Daoy (cell line): ENCODE measurements at regions not wholly inside any gene's neighbourhood (a gene's known extent, or its start where the extent isn't known, plus 50 kb on each side); places are given as distances from the start of the nearest gene placed in this dataset.
A peak's percentile ranks its signal among the peaks of the same experiment; 100 is the strongest.
"Not testable (repeated sequence)": the region's sequence is repeated elsewhere in the genome, so short reads cannot be mapped to it uniquely, and the experiment has no call there.

Experiments used
- DNase-seq: peaks from one replicate; pipeline ENCODE4 v3.0.0-alpha.2; 2015; ENCODE audit warnings: low read depth

GRCh38 chr7:12985752-12986151 is 298.3 kb downstream of the ARL4A start:
- DNase-seq, result no peak

GRCh38 chr7:12987238-12987637 is 299.8 kb downstream of the ARL4A start:
- no peak for DNase-seq

GRCh38 chr7:12990440-12990839 is 303.0 kb downstream of the ARL4A start:
- DNase-seq, result no peak

GRCh38 chr7:12993025-12993424 is 305.6 kb downstream of the ARL4A start:
- DNase-seq, result no peak

- no peak for DNase-seq
Measured at GRCh38 chr7:12995912-12996469, 308.6 kb downstream of the ARL4A start.

GRCh38 chr7:13007331-13007730 is 319.9 kb downstream of the ARL4A start:
- DNase-seq, result no peak

- DNase-seq, result no peak
Measured at GRCh38 chr7:13009517-13009916, 322.1 kb downstream of the ARL4A start.

GRCh38 chr7:13014011-13014410 is 326.6 kb downstream of the ARL4A start:
- DNase-seq, result no peak

GRCh38 chr7:13016036-13016581 is 328.7 kb downstream of the ARL4A start:
- no peak for DNase-seq

- no peak for DNase-seq
Measured at GRCh38 chr7:13016592-13017332, 329.3 kb downstream of the ARL4A start.

GRCh38 chr7:13017333-13017857 is 330.0 kb downstream of the ARL4A start:
- peak; percentile 51 for DNase-seq

- DNase-seq, result no peak
Measured at GRCh38 chr7:13017881-13018280, 330.4 kb downstream of the ARL4A start.

- no peak for DNase-seq
Measured at GRCh38 chr7:13021566-13022300, 334.3 kb downstream of the ARL4A start.

GRCh38 chr7:13024121-13024674 is 336.8 kb downstream of the ARL4A start:
- DNase-seq, result no peak

GRCh38 chr7:13025043-13025442 is 337.6 kb downstream of the ARL4A start:
- not testable (repeated sequence) for DNase-seq

GRCh38 chr7:13027321-13027720 is 339.9 kb downstream of the ARL4A start:
- DNase-seq, result no peak

- no peak for DNase-seq
Measured at GRCh38 chr7:13028036-13028824, 340.8 kb downstream of the ARL4A start.

- no peak for DNase-seq
Measured at GRCh38 chr7:13028825-13029099, 341.3 kb downstream of the ARL4A start.

GRCh38 chr7:13031468-13031867 is 344.0 kb downstream of the ARL4A start:
- no peak for DNase-seq

GRCh38 chr7:13032084-13032483 is 344.7 kb downstream of the ARL4A start:
- no peak for DNase-seq

GRCh38 chr7:13032576-13032975 is 345.1 kb downstream of the ARL4A start:
- DNase-seq, result no peak

- no peak for DNase-seq
Measured at GRCh38 chr7:13034693-13035092, 347.3 kb downstream of the ARL4A start.
